Stimulated activated CD4-positive, alpha-beta T cell treated with anti-CD3 and anti-CD28 coated beads, Interleukin-4, amount 100 ng/mL, for 1 hour (primary cell): ENCODE measurements at regions not wholly inside any gene's neighbourhood (a gene's known extent, or its start where the extent isn't known, plus 50 kb on each side); places are given as distances from the start of the nearest gene placed in this dataset.

ENCODE experiments used
- DNase-seq: peaks from one replicate; pipeline ENCODE4 v3.0.0-alpha.2; 2020

GRCh38 chr11:129290966-129291365, 84.7 kb upstream of the BARX2 start:
- DNase-seq: no peak

- no peak for DNase-seq
These were observed 86.2 kb upstream of the BARX2 start for GRCh38 chr11:129289350-129290040.

GRCh38 chr11:129287920-129288319, 87.7 kb upstream of the BARX2 start:
- no peak for DNase-seq

- no peak for DNase-seq
These were observed 88.8 kb upstream of the BARX2 start for GRCh38 chr11:129286813-129287212.

GRCh38 chr11:129285402-129285786, 90.3 kb upstream of the BARX2 start:
- DNase-seq: no peak

GRCh38 chr11:129283141-129283540, 91.0 kb upstream of the ARHGAP32 start:
- DNase-seq: no peak

- no peak for DNase-seq
These were observed 90.5 kb upstream of the ARHGAP32 start for GRCh38 chr11:129282634-129283033.

GRCh38 chr11:129281471-129282415, 89.6 kb upstream of the ARHGAP32 start:
- no peak for DNase-seq

- DNase-seq: peak; percentile 26
These were observed 88.1 kb upstream of the ARHGAP32 start for GRCh38 chr11:129280027-129280811.

GRCh38 chr11:129279326-129280026, 87.4 kb upstream of the ARHGAP32 start:
- DNase-seq: peak; percentile 69

GRCh38 chr11:129278586-129279319, 86.6 kb upstream of the ARHGAP32 start:
- peak; percentile 14 for DNase-seq

- no peak for DNase-seq
These were observed 85.2 kb upstream of the ARHGAP32 start for GRCh38 chr11:129277198-129277843.

GRCh38 chr11:129275828-129276227, 83.7 kb upstream of the ARHGAP32 start:
- DNase-seq: no peak

- DNase-seq: no peak
These were observed 82.0 kb upstream of the ARHGAP32 start for GRCh38 chr11:129273944-129274711.

- DNase-seq: no peak
These were observed 81.2 kb upstream of the ARHGAP32 start for GRCh38 chr11:129273322-129273721.

GRCh38 chr11:129271030-129271429, 78.9 kb upstream of the ARHGAP32 start:
- DNase-seq: no peak

- DNase-seq: no peak
These were observed 78.3 kb upstream of the ARHGAP32 start for GRCh38 chr11:129270446-129270845.

- no peak for DNase-seq
These were observed 76.2 kb upstream of the ARHGAP32 start for GRCh38 chr11:129268371-129268770.

GRCh38 chr11:129267716-129268115, 75.6 kb upstream of the ARHGAP32 start:
- no peak for DNase-seq

GRCh38 chr11:129266536-129266935, 74.4 kb upstream of the ARHGAP32 start:
- no peak for DNase-seq
